Mesodermal cell (in vitro differentiated cells): ENCODE measurements at regions not wholly inside any gene's neighbourhood (a gene's known extent, or its start where the extent isn't known, plus 50 kb on each side); places are given as distances from the start of the nearest gene placed in this dataset.

Experiments
- H3K27ac ChIP-seq: 2 replicates; pipeline ENCODE4 v1.7.0; 2013; ENCODE audit warnings: mild to moderate bottlenecking, low read depth, low read length, moderate library complexity; ENCODE audit not compliant: severe bottlenecking
- H3K36me3 ChIP-seq: 2 replicates; pipeline ENCODE4 v1.7.1; 2013; ENCODE audit warnings: mild to moderate bottlenecking, low read length, moderate library complexity; ENCODE audit not compliant: control insufficient read depth, insufficient read depth
- H3K4me1 ChIP-seq: one replicate; pipeline ENCODE4 v1.7.1; 2013; ENCODE audit warnings: mild to moderate bottlenecking, low read length; ENCODE audit not compliant: insufficient read depth, control insufficient read depth, poor library complexity, severe bottlenecking
- H3K4me3 ChIP-seq: 2 replicates; pipeline ENCODE4 v1.7.0; 2013; ENCODE audit warnings: low read length, control low read depth, mild to moderate bottlenecking; ENCODE audit not compliant: insufficient read depth, poor library complexity, severe bottlenecking; ENCODE audit errors: extremely low read depth
- H3K9me3 ChIP-seq: 2 replicates; pipeline ENCODE4 v1.7.1; 2013; ENCODE audit warnings: mild to moderate bottlenecking, low read length, moderate library complexity; ENCODE audit not compliant: control insufficient read depth
- WGBS, 2 experiments: methylation state at CpG; one replicate each; pipeline ENCODE4 v1.1.5; 2013; ENCODE audit warnings: missing lambda C conversion rate in 2 of 2; ENCODE audit not compliant: insufficient coverage in 2 of 2; 5-methylcytosine and 5-hydroxymethylcytosine counted together

DNA sequence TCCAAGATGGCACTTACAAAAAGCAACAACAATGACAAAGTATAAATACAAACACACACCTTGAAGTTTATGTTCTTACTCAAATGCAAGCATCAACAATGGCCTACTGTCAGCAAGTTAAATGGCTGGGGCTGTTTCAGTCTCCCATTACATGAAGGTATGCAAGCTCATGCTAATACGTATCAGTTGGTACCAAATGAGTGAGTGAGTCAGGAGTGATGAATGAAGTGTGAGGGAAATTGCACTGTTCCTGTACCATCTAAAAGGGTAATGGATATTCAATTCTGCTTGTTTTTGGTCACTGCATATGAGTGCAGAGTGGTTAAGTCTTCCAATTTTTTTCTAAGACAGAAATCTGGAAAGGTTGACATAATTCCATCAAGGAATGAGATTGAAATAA is 964.9 kb downstream of the MAT2B start:
- no peak overlapping the region for H3K4me3 ChIP-seq
- H3K27ac ChIP-seq = no peak overlapping the region
- no peaks in the 10 kb centered on the region for H3K36me3 ChIP-seq
- H3K9me3 ChIP-seq = no peaks in the 10 kb centered on the region
- 67 to 100% methylated on average over 1 of the region's 1 CpG for WGBS, 2 experiments
- no peaks in the 10 kb centered on the region for H3K4me1 ChIP-seq

DNA sequence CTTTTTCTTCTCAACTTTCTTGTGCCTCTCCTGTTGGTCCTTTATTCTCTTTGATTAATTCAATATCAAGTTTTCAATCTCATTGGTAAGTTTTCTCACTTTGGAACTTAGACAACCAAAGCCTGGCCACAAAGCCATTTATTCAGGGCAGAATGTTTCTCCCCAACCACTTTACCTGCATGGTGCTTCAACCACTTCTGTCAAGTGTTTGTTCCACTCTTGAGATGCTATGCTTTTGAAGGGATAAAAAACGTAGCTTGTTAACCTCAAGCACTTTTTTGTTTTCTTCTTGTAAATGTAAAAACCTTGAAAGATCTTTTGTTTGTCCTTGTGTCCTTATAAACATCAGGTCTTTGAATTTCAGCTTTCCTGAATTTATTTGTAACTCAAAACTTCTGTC is 966.7 kb downstream of the MAT2B start:
- H3K9me3 ChIP-seq = no peaks in the 10 kb centered on the region
- H3K36me3 ChIP-seq = no peaks in the 10 kb centered on the region
- no peak overlapping the region for H3K27ac ChIP-seq
- no peak overlapping the region for H3K4me3 ChIP-seq
- H3K4me1 ChIP-seq = no peaks in the 10 kb centered on the region
- no CpG with 5 or more reads among the region's 1 CpG for WGBS, 2 experiments

DNA sequence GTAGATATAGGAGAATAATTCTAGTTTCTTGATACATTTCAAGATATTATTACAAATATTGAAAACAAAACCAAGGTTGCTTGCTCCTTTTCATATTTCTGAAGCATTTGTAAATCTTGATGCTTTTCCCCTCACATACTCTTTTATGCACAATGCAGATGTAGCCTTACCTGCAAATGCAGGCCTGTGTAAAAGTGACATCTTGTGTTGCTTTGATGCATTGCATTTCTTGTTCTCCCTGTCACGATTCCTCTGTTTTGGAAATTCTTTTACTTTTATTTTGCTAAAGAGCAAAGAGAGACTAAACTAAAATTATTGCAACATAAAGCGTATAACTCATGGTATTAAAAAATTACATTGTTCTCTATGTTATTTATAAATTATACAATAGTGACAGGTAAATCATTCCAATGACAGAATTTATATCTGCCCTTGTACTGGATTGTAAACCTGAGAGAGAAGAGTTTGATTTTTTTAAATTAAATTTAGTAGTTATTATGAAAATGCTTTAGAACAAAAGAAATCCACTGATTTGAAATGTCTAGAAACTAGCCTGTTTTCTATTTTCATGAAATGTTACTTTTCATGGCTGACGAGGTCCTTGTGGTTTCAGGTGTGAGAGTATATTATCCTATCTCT is 970.0 kb downstream of the MAT2B start:
- no peaks in the 10 kb centered on the region for H3K4me1 ChIP-seq
- H3K9me3 ChIP-seq = no peaks in the 10 kb centered on the region
- no peaks in the 10 kb centered on the region for H3K36me3 ChIP-seq
- H3K27ac ChIP-seq = no peak overlapping the region
- H3K4me3 ChIP-seq = no peak overlapping the region
- no CpG with 5 or more reads among the region's 3 CpGs for WGBS, 2 experiments

DNA sequence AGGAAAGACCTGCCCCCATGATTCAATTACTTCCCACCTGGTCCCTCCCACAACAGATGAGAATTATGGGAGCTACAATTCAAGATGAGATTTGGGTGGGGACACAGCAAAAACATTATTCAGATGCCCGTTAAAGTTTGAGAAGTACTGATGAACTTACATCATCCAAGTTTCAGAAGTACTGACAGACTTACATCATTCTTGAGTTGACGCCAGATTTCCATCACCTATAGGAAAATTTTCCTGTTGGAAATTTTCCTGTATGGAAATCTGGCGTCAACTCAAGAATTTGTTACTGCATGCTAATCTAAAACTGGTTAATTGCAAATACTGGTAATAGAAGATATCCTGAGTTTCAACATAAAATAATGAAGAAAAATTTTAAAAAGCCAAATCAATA is 975.9 kb downstream of the MAT2B start:
- 100% methylated on average over 1 of the region's 3 CpGs; no CpG with 5 or more reads in 1 of the 2 experiments for WGBS, 2 experiments
- Histone ChIP-seq H3K9me3 (no peaks in the 10 kb centered on the region), H3K4me3 (no peak overlapping the region), H3K36me3 (no peaks in the 10 kb centered on the region), H3K27ac (no peak overlapping the region), H3K4me1 (no peaks in the 10 kb centered on the region)

DNA sequence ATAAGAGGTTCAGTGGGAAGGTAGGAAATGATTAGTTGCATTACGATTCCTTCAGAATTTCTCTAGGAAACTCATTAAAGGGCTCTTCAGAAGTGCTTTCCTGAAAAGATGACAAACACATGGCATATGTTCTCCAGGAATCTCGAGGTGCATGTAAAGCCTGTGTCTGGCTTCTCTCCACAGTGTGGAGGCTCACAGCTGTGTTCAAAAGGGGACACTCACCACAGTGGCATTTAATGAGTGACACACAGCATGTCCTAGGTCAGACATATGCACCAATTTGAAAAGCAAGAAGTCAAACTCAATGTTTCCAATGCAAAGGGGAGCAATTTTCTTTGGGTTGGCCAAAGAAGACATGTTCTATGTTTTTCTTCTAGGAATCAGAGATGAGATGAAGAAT is 976.9 kb downstream of the MAT2B start:
- H3K4me3 ChIP-seq = no peak overlapping the region
- no peak overlapping the region for H3K27ac ChIP-seq
- H3K36me3 ChIP-seq = no peaks in the 10 kb centered on the region
- H3K4me1 ChIP-seq = no peaks in the 10 kb centered on the region
- no peaks in the 10 kb centered on the region for H3K9me3 ChIP-seq
- 100% methylated on average over 1 to 2 of the region's 2 CpGs for WGBS, 2 experiments

DNA sequence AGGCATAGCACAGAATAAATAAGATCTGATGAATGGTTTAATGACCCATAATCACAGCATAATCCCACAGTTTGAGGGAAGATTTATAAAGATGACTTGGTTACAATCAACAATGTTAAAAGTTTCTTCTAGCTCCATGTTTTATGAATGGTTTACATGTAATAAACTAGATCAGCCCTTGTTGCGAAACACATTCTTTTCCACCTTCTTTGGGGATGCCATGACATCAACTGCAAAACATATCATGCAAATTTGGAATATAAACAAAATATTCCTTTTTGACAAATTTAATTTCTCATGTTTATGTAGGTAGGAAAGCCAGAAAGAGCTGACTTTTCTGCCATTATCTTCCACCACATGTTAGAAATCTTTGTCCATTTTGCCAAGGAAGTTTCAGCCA is 979.5 kb downstream of the MAT2B start:
- no peaks in the 10 kb centered on the region for H3K36me3 ChIP-seq
- no peak overlapping the region for H3K4me3 ChIP-seq
- no peaks in the 10 kb centered on the region for H3K4me1 ChIP-seq
- no peak overlapping the region for H3K27ac ChIP-seq
- WGBS, 2 experiments = 60% methylated on average over 1 of the region's 1 CpG; no CpG with 5 or more reads in 1 of the 2 experiments
- no peaks in the 10 kb centered on the region for H3K9me3 ChIP-seq

DNA sequence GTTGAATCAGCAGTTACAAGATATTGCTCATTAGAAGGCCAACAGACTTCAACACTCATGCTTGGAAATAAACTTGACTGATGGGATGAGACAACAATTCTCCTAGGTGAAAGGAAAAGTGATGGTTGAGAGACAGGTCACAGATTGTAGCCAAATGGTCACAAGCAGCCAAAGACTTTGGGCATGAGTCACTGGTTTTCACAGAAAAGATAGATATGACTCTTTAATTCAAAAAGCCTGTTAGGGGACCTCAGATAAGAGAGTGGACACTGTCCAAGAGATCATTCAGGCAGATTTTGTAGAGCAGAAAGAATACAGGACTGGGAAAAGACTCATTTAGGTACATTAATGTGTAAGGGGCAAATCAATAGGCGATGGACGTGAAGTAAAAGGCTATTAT is 982.5 kb downstream of the MAT2B start:
- H3K27ac ChIP-seq = no peak overlapping the region
- H3K9me3 ChIP-seq = no peaks in the 10 kb centered on the region
- 90% methylated on average over 2 of the region's 2 CpGs for WGBS, 2 experiments
- no peaks in the 10 kb centered on the region for H3K4me1 ChIP-seq
- no peaks in the 10 kb centered on the region for H3K36me3 ChIP-seq
- H3K4me3 ChIP-seq = no peak overlapping the region

DNA sequence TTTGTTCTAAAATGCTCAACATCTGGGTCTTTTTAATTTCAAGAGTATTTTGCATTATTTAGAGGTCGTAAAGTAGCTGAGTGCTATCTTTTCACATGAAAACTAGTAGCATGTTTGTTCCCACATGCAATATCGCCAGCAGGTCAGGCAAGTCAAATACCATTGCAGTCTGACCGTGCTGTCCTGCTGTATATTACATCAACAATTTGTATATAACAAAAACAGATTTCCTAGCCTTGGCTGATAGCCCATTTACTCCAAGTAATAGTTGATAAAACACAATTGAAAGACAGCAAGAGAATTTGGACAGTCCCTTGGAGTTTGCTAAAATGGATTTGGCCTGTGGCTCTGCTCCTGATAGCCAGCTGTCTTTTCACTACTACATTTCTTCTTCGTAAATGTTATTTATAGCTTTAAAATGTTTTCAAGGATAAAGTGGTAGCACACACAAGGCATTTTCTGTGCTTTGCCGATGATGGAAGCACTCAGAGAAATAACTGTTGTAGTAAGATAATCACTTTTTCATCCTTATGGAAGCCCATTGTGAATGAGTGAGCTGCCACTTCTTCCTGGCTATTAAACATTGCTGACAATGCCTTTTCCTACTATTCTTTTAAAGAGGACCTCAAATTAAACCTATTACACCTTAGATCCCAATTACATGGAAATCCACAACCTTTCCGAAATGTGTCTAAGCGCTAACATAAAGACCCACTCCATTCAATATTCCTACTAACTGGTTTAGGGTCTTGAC is 992.1 kb downstream of the MAT2B start:
- Histone ChIP-seq H3K9me3 (no peaks in the 10 kb centered on the region), H3K27ac (no peak overlapping the region), H3K4me3 (no peak overlapping the region), H3K36me3 (no peaks in the 10 kb centered on the region), H3K4me1 (no peaks in the 10 kb centered on the region)
- WGBS, 2 experiments = 93 to 96% methylated on average over 2 to 4 of the region's 7 CpGs

DNA sequence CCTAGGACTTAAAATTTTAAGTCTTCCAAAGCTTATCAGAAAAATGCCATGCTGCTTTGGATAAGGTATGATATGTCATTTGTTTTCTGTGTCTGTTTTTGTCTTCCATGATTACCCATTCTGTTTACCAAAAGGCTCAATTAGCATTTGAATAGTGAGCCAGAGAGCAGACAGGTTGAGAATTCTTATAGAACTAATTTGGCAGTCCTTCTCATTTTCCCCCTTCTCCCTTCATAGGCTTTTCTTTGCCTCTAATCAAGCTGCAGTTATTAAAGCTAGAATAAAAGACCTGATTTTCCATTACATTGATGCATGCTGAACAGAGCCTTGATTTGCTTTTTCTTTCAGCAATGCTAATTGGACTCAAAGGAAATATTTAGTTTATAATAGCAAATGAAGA is 993.0 kb downstream of the MAT2B start:
- Histone ChIP-seq H3K4me3 (no peak overlapping the region), H3K4me1 (no peaks in the 10 kb centered on the region), H3K36me3 (no peaks in the 10 kb centered on the region), H3K27ac (no peak overlapping the region), H3K9me3 (no peaks in the 10 kb centered on the region)

DNA sequence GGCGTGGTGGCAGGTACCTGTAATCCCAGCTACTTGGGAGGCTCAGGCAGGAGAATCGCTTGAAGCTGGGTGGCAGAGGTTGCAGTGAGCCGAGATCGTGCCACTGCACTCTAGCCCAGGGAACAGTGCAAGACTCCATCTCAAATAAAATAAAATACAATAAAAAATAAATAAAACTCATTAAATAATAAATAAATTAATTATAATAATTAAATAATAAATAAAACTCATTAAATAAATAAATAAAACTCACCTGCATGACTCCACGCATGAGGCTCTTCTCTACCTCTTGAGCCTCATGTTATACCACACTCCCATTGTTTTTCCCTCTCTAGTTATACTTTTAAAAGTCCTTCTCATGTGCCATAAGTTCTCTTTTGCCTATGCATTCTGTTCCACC is 995.4 kb downstream of the MAT2B start:
- 92 to 100% methylated on average over 1 to 3 of the region's 5 CpGs for WGBS, 2 experiments
- no peaks in the 10 kb centered on the region for H3K4me1 ChIP-seq
- no peak overlapping the region for H3K27ac ChIP-seq
- no peaks in the 10 kb centered on the region for H3K9me3 ChIP-seq
- no peaks in the 10 kb centered on the region for H3K36me3 ChIP-seq
- no peak overlapping the region for H3K4me3 ChIP-seq

DNA sequence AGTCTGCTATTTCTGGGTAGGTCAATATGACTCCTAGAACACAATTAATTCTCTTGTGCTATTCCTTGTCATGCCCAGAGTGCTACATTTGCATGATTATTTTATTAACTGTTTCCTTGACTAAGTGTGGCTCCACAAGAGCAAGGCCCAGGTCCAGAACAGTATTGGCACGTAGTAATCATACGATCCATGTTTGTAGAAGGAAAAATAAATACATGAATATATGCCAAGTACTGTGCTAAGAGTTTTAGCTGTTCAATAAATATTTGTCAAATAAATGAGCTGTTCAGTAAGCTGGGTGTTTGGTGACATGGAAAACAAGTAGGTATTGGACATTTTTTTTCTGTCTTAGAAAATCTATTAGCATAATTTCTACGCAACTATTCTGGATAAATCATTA is 995.9 kb downstream of the MAT2B start:
- Histone ChIP-seq H3K27ac (no peak overlapping the region), H3K4me3 (no peak overlapping the region), H3K4me1 (no peaks in the 10 kb centered on the region), H3K9me3 (no peaks in the 10 kb centered on the region), H3K36me3 (no peaks in the 10 kb centered on the region)
- WGBS, 2 experiments = 90% methylated on average over 2 of the region's 3 CpGs; no CpG with 5 or more reads in 1 of the 2 experiments
